Esophagus squamous epithelium (tissue), 4 donors: ENCODE measurements at regions not wholly inside any gene's neighbourhood (a gene's known extent, or its start where the extent isn't known, plus 50 kb on each side); places are given as distances from the start of the nearest gene placed in this dataset.

Source experiments
- CTCF ChIP-seq, 6 experiments: fragments of 450-650 bp in 4 of 6; fragments of 200-600 bp in 2 of 6; sonication (generic) in 2 of 6; IDR thresholded peaks; one replicate each; pipeline ENCODE4 v1.5.1; 2016 to 2019; ENCODE audit warnings: antibody characterized with exemption in 6 of 6, mild to moderate bottlenecking in 4 of 6, moderate library complexity in 4 of 6
- POLR2A ChIP-seq, 4 donors: fragments of 450-650 bp; IDR thresholded peaks; one replicate each; pipeline ENCODE4 v1.6.1; 2017; ENCODE audit warnings: antibody characterized with exemption in 4 of 4, mild to moderate bottlenecking in 4 of 4, moderate library complexity in 3 of 4

DNA sequence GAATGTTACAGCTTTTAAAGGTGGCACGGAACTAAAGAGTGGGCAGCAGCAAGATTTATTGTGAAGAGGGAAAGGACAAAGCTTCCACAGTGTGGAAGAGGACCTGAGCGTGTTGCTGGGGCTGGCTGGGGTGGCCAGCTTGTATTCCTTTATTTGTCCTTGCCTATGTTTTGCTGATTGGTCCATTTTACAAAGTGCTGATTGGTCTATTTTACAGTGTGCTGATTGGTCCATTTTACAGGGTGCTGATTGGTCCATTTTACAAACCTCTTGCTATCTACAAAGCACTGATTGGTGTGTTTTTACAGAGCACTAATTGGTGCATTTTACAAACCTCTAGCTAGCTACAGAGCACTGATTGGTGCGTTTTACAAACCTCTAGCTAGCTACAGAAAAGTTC, 109.7 kb upstream of the DDX18 start:
- TF ChIP-seq CTCF (IDR thresholded peaks at IDR 0.05) (no peak), POLR2A (IDR thresholded peaks at IDR 0.05) (no peak)
